ENCODE measurements at regions not wholly inside any gene's neighbourhood (a gene's known extent, or its start where the extent isn't known, plus 50 kb on each side); places are given as distances from the start of the nearest gene placed in this dataset.

GRCh38 chr22:48993655-48994054, 834.0 kb downstream of the BRD1 start:
- no peak for TF ChIP-seq CTCF (IDR thresholded peaks at IDR 0.05)
- no peak for TF ChIP-seq ZFX (IDR thresholded peaks at IDR 0.05; ENCODE audit: borderline replicate concordance)
